HCT116 (cell line): ENCODE measurements at regions not wholly inside any gene's neighbourhood (a gene's known extent, or its start where the extent isn't known, plus 50 kb on each side); places are given as distances from the start of the nearest gene placed in this dataset.

Experiments
- ATAC-seq: fragments of 200-7000 bp; cut with Tn5 transposase; 2 replicates; pipeline ENCODE4 v1.9.1; 2020; ENCODE audit warnings: mild to moderate bottlenecking, moderate library complexity
- BruUV-seq: library from RNA; stranded (reverse); fragments of 400-500 nt; replicated peaks from 2 replicates; lab custom pipeline; 2021; lab: Mats Ljungman, UMichigan
- CTCF ChIA-PET: fragments of 300-600 bp; sonication (Branson Sonifier 250); formaldehyde crosslinking; loops from one replicate; lab custom pipeline; 2021; ENCODE audit warnings: antibody characterized with exemption; lab: Charles Lee
- POLR2A ChIA-PET: fragments of 300-600, 350-600 bp; sonication (Branson Sonifier 250); formaldehyde crosslinking; loops from one replicate; lab custom pipeline; 2021; ENCODE audit warnings: antibody characterized with exemption; lab: Charles Lee
- RAD21 ChIA-PET, 2 experiments: fragments of 300-600 bp; sonication (Branson Sonifier 250); formaldehyde crosslinking; loops; one replicate each; lab custom pipeline; 2023; ENCODE audit warnings: low total read pairs in 2 of 2; ENCODE audit not compliant: uncharacterized antibody in 2 of 2, unreplicated experiment in 2 of 2, low non-redundant PET in 1 of 2; lab: Charles Lee
- DNase-seq: peaks from one replicate; pipeline ENCODE4 v3.0.0-alpha.2; 2010; ENCODE audit warnings: low read depth, low spot score
- H2AFZ ChIP-seq: fragments of 200-600 bp; shearing (Covaris generic), sonication (generic); 2 replicates; pipeline ENCODE4 v1.6.1; 2017; ENCODE audit warnings: low read depth, mixed run types, mixed read lengths, antibody characterized with exemption, low read length; ENCODE audit not compliant: poor library complexity, severe bottlenecking
- H3K27ac ChIP-seq: 2 replicates; pipeline ENCODE4 v1.5.1; 2012; ENCODE audit warnings: low read depth, low read length
- H3K27me3 ChIP-seq: fragments of 200-600 bp; sonication (generic); 2 replicates; pipeline ENCODE4 v1.6.1; 2016; ENCODE audit warnings: mixed run types, low read length, mixed read lengths; ENCODE audit not compliant: insufficient read depth
- H3K36me3 ChIP-seq, 2 experiments: fragments of 200-500 bp in 1 of 2; fragments of 200-600 bp in 1 of 2; sonication (Bioruptor generic) in 1 of 2; sonication (generic) in 1 of 2; 2 replicates each; pipeline versions ENCODE4 v1.5.1 to v1.6.1; 2014 to 2016; ENCODE audit warnings: low read length in 2 of 2, inconsistent platforms in 1 of 2, mixed read lengths in 1 of 2, mixed run types in 1 of 2; ENCODE audit not compliant: insufficient read depth in 2 of 2, control insufficient read depth in 1 of 2
- H3K4me1 ChIP-seq, 2 experiments: fragments of 200-600 bp in 1 of 2; sonication (generic) in 1 of 2; 2 replicates each; pipeline versions ENCODE4 v1.5.1 to v1.6.1; 2012 to 2017; ENCODE audit warnings: low read length in 2 of 2, inconsistent platforms in 1 of 2, mild to moderate bottlenecking in 1 of 2, mixed read lengths in 1 of 2, mixed run types in 1 of 2, moderate library complexity in 1 of 2; ENCODE audit not compliant: insufficient read depth in 2 of 2, control insufficient read depth in 1 of 2
- H3K4me2 ChIP-seq: fragments of 200-600 bp; sonication (generic); 2 replicates; pipeline ENCODE4 v1.6.1; 2017; ENCODE audit warnings: mixed run types, low read length, mixed read lengths
- H3K4me3 ChIP-seq, 2 experiments: fragments of 200-600 bp in 1 of 2; sonication (generic) in 1 of 2; replicated peaks in 1 of 2; 2 replicates each; pipeline ENCODE4 v1.5.1; 2011 to 2016; ENCODE audit warnings: low read length in 2 of 2, control low read depth in 1 of 2, low read depth in 1 of 2, mild to moderate bottlenecking in 1 of 2, mixed read lengths in 1 of 2, mixed run types in 1 of 2
- H3K79me2 ChIP-seq: fragments of 200-600 bp; sonication (generic); 2 replicates; pipeline ENCODE4 v1.6.1; 2017; ENCODE audit warnings: mild to moderate bottlenecking, mixed run types, low read length, moderate library complexity, mixed read lengths; ENCODE audit not compliant: insufficient read depth
- H3K9ac ChIP-seq: fragments of 200-600 bp; sonication (generic); 2 replicates; pipeline ENCODE4 v1.6.1; 2016; ENCODE audit warnings: low read length, mixed read lengths
- H3K9me2 ChIP-seq: fragments of 200-600 bp; sonication (generic), shearing (Covaris generic); 2 replicates; pipeline ENCODE4 v1.6.1; 2017; ENCODE audit warnings: mixed run types, mild to moderate bottlenecking, moderate library complexity; ENCODE audit not compliant: insufficient read depth
- H3K9me3 ChIP-seq, 2 experiments: fragments of 200-500 bp in 1 of 2; fragments of 200-600 bp in 1 of 2; sonication (Bioruptor generic) in 1 of 2; sonication (generic) in 1 of 2; 2 replicates each; pipeline ENCODE4 v1.6.1; 2014 to 2017; ENCODE audit warnings: low read length in 2 of 2, mixed read lengths in 2 of 2, inconsistent platforms in 1 of 2, low read depth in 1 of 2, mild to moderate bottlenecking in 1 of 2, mixed run types in 1 of 2, moderate library complexity in 1 of 2; ENCODE audit not compliant: control insufficient read depth in 1 of 2, insufficient read depth in 1 of 2
- H4K20me1 ChIP-seq: fragments of 200-600 bp; sonication (generic), shearing (Covaris generic); 2 replicates; pipeline ENCODE4 v1.6.1; 2017; ENCODE audit warnings: mixed run types, mild to moderate bottlenecking, moderate library complexity; ENCODE audit not compliant: insufficient read depth
- CBX3 ChIP-seq: IDR thresholded peaks from 2 replicates; pipeline ENCODE4 v1.6.1; 2012; ENCODE audit warnings: low read depth
- EZH2 ChIP-seq: fragments of 200-600 bp; sonication (generic); IDR thresholded peaks from 2 replicates; pipeline ENCODE4 v1.6.1; 2017; ENCODE audit warnings: antibody characterized with exemption, mixed run types
- EZH2phosphoT487 ChIP-seq: fragments of 200-600 bp; IDR thresholded peaks from 2 replicates; pipeline ENCODE4 v1.6.1; 2018; ENCODE audit warnings: antibody characterized with exemption, borderline replicate concordance
- FOSL1 ChIP-seq: IDR thresholded peaks from 2 replicates; pipeline ENCODE4 v1.6.1; 2012; ENCODE audit warnings: low read depth
- JUND ChIP-seq: IDR thresholded peaks from 2 replicates; pipeline ENCODE4 v1.6.1; 2012
- POLR2A ChIP-seq: IDR thresholded peaks from 2 replicates; pipeline ENCODE4 v1.7.0; 2011; ENCODE audit warnings: borderline replicate concordance; ENCODE audit not compliant: insufficient read depth, insufficient read length; ENCODE audit errors: extremely low read depth
- POLR2AphosphoS5 ChIP-seq: IDR thresholded peaks from 2 replicates; pipeline ENCODE4 v1.6.1; 2011; ENCODE audit warnings: mild to moderate bottlenecking, low read depth, low read length, moderate library complexity
- RAD21 ChIP-seq: IDR thresholded peaks from 2 replicates; pipeline ENCODE4 v1.6.1; 2012; ENCODE audit warnings: low read depth, mild to moderate bottlenecking
- SP1 ChIP-seq: IDR thresholded peaks from 2 replicates; pipeline ENCODE4 v1.6.1; 2012; ENCODE audit warnings: low read depth
- SRF ChIP-seq: IDR thresholded peaks from 2 replicates; pipeline ENCODE4 v1.6.1; 2012; ENCODE audit warnings: low read depth
- TCF7L2 ChIP-seq: IDR thresholded peaks from 2 replicates; pipeline ENCODE4 v1.7.0; 2011; ENCODE audit warnings: borderline replicate concordance, inconsistent platforms; ENCODE audit not compliant: insufficient read depth, insufficient read length; ENCODE audit errors: extremely low read depth
- YY1 ChIP-seq: IDR thresholded peaks from 2 replicates; pipeline ENCODE4 v1.6.1; 2011; ENCODE audit warnings: low read length, low read depth, moderate library complexity, mild to moderate bottlenecking; ENCODE audit not compliant: insufficient replicate concordance; ENCODE audit errors: extremely low read depth
- ZFX ChIP-seq: fragments of 450-650 bp; IDR thresholded peaks from 2 replicates; pipeline ENCODE4 v1.6.1; 2017
- ZNF274 ChIP-seq: fragments of 200-500 bp; sonication (Bioruptor generic); IDR thresholded peaks from 2 replicates; pipeline ENCODE4 v1.6.1; 2014; ENCODE audit warnings: mild to moderate bottlenecking, low read depth, low read length, inconsistent platforms
- intact Hi-C: fragments of 100-400 bp; cut with micrococcal nuclease; formaldehyde crosslinking; loops from 2 replicates; pipeline ENCODE4 v1.10.0; 2022
- TF ChIP-seq, protein P1 (sequence below): IDR thresholded peaks from 2 replicates; pipeline ENCODE4 v1.6.1; 2012; ENCODE audit warnings: low read depth
- TF ChIP-seq, protein P2 (sequence below), 3 experiments: fragments of 200-600 bp in 1 of 3; sonication (generic) in 1 of 3; IDR thresholded peaks in 2 of 3; conservative IDR thresholded peaks in 1 of 3; 2 replicates each; pipeline ENCODE4 v1.5.1; 2012 to 2017; ENCODE audit warnings: low read depth in 2 of 3, low read length in 2 of 3, antibody characterized with exemption in 1 of 3, borderline replicate concordance in 1 of 3, control low read depth in 1 of 3, mild to moderate bottlenecking in 1 of 3, mixed read lengths in 1 of 3, mixed run types in 1 of 3, moderate library complexity in 1 of 3; ENCODE audit not compliant: insufficient read depth in 1 of 3
- TF ChIP-seq, protein P3 (sequence below): IDR thresholded peaks from 2 replicates; pipeline ENCODE4 v1.6.1; 2012
- TF ChIP-seq, protein P4 (sequence below): IDR thresholded peaks from 2 replicates; pipeline ENCODE4 v1.6.1; 2012

DNA sequence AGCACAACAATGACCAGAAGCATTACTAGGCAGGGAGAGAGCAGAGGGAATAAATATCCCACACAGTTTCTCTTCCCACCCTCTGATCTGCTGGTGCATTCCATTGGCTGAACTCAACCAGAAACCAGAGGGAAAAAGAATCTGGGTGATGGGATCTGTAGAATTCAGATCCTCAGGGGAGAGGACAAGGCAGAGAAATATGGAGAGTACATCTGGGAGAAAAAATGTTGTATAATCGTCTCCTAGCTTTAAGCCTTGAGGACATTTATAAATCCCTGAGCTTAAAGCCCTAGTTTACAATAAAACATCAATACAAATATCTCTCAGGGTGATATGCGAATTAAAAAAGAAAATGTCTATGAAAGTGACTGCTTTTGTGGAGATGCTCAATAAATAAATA is 368.1 kb upstream of the MAD2L1 start:
- Histone ChIP-seq H3K27ac (no peak overlapping the region), H3K36me3 (no peaks in the 10 kb centered on the region), H3K9me2 (no peaks in the 10 kb centered on the region), H3K27me3 (no peaks in the 10 kb centered on the region), H4K20me1 (no peaks in the 10 kb centered on the region), H3K9ac (no peak overlapping the region), H3K4me3 (no peak overlapping the region), H3K4me1 (no peaks in the 10 kb centered on the region), H3K79me2 (no peaks in the 10 kb centered on the region), H3K4me2 (no peak overlapping the region), H2AFZ (no peak overlapping the region), H3K9me3 (no peaks in the 10 kb centered on the region)
- DNase-seq (no peak), ATAC-seq (no peak)
- BruUV-seq = no TSS peak
- ChIA-PET RAD21 (no interaction called here), CTCF (no interaction called here), POLR2A (no interaction called here)
- TF ChIP-seq, protein P1, sequence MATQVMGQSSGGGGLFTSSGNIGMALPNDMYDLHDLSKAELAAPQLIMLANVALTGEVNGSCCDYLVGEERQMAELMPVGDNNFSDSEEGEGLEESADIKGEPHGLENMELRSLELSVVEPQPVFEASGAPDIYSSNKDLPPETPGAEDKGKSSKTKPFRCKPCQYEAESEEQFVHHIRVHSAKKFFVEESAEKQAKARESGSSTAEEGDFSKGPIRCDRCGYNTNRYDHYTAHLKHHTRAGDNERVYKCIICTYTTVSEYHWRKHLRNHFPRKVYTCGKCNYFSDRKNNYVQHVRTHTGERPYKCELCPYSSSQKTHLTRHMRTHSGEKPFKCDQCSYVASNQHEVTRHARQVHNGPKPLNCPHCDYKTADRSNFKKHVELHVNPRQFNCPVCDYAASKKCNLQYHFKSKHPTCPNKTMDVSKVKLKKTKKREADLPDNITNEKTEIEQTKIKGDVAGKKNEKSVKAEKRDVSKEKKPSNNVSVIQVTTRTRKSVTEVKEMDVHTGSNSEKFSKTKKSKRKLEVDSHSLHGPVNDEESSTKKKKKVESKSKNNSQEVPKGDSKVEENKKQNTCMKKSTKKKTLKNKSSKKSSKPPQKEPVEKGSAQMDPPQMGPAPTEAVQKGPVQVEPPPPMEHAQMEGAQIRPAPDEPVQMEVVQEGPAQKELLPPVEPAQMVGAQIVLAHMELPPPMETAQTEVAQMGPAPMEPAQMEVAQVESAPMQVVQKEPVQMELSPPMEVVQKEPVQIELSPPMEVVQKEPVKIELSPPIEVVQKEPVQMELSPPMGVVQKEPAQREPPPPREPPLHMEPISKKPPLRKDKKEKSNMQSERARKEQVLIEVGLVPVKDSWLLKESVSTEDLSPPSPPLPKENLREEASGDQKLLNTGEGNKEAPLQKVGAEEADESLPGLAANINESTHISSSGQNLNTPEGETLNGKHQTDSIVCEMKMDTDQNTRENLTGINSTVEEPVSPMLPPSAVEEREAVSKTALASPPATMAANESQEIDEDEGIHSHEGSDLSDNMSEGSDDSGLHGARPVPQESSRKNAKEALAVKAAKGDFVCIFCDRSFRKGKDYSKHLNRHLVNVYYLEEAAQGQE = no peak
- TF ChIP-seq EZH2phosphoT487 (no peak), JUND (no peak), ZFX (no peak), POLR2A (no peak), SRF (no peak), CBX3 (no peak), FOSL1 (no peak), ZNF274 (no peak), POLR2AphosphoS5 (no peak), YY1 (no peak), EZH2 (no peak), TCF7L2 (no peak), RAD21 (no peak), SP1 (no peak)
- TF ChIP-seq, protein P2, sequence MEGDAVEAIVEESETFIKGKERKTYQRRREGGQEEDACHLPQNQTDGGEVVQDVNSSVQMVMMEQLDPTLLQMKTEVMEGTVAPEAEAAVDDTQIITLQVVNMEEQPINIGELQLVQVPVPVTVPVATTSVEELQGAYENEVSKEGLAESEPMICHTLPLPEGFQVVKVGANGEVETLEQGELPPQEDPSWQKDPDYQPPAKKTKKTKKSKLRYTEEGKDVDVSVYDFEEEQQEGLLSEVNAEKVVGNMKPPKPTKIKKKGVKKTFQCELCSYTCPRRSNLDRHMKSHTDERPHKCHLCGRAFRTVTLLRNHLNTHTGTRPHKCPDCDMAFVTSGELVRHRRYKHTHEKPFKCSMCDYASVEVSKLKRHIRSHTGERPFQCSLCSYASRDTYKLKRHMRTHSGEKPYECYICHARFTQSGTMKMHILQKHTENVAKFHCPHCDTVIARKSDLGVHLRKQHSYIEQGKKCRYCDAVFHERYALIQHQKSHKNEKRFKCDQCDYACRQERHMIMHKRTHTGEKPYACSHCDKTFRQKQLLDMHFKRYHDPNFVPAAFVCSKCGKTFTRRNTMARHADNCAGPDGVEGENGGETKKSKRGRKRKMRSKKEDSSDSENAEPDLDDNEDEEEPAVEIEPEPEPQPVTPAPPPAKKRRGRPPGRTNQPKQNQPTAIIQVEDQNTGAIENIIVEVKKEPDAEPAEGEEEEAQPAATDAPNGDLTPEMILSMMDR (IDR thresholded peaks at IDR 0.05 in 2 of 3, conservative IDR thresholded peaks at IDR 0.05 in 1 of 3; ENCODE audit: borderline replicate concordance in 1 of 3, insufficient read depth in 1 of 3, low read depth in 2 of 3, low read length in 2 of 3) = no peak
- TF ChIP-seq, protein P3, sequence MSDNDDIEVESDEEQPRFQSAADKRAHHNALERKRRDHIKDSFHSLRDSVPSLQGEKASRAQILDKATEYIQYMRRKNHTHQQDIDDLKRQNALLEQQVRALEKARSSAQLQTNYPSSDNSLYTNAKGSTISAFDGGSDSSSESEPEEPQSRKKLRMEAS = no peak
- TF ChIP-seq, protein P4, sequence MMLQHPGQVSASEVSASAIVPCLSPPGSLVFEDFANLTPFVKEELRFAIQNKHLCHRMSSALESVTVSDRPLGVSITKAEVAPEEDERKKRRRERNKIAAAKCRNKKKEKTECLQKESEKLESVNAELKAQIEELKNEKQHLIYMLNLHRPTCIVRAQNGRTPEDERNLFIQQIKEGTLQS = no peak
- intact Hi-C loops = no loop called here
